ENCODE measurements at regions not wholly inside any gene's neighbourhood (a gene's known extent, or its start where the extent isn't known, plus 50 kb on each side); places are given as distances from the start of the nearest gene placed in this dataset.
"Not testable (repeated sequence)": the region's sequence is repeated elsewhere in the genome, so short reads cannot be mapped to it uniquely, and the experiment has no call there.

- no peak overlapping the region for H3K4me3 Mint-ChIP-seq
- H3K4me1 ChIP-seq (ENCODE audit: control insufficient read depth, insufficient read depth, low read length), result no peaks in the 10 kb centered on the region
- no peaks in the 10 kb centered on the region for H3K27me3 Mint-ChIP-seq (ENCODE audit: insufficient read depth)
- H3K36me3 Mint-ChIP-seq (ENCODE audit: low read depth), result no peaks in the 10 kb centered on the region
- no peak overlapping the region for H3K27ac Mint-ChIP-seq
- TF ChIP-seq CTCF (conservative IDR thresholded peaks at IDR 0.05), result no peak
- peaks cover 6% of the 10 kb centered on the region for H3K9me3 Mint-ChIP-seq
- no peak overlapping the region for H3K27ac ChIP-seq (ENCODE audit: low read depth, low read length)
- no peak overlapping the region for H3K9ac ChIP-seq (ENCODE audit: extremely low read depth, low read length, poor library complexity, severe bottlenecking)
- DNase-seq, result no peak
- H3K36me3 ChIP-seq (ENCODE audit: control insufficient read depth, insufficient read depth, low read length), result no peaks in the 10 kb centered on the region
- no peaks in the 10 kb centered on the region for H3K4me1 Mint-ChIP-seq
- H3K27me3 ChIP-seq (ENCODE audit: control insufficient read depth, insufficient read depth, low read length, poor library complexity, severe bottlenecking), result no peaks in the 10 kb centered on the region
- H3K4me3 ChIP-seq (ENCODE audit: low read length), result no peak overlapping the region
- no peaks in the 10 kb centered on the region for H3K9me3 ChIP-seq (ENCODE audit: control insufficient read depth, low read length)
Measured at GRCh38 chr4:158958489-158959270, 144.2 kb upstream of the RAPGEF2 start.

- Mint-ChIP-seq H3K9me3 (peaks cover 3% of the 10 kb centered on the region), H3K4me3 (no peak overlapping the region), H3K27ac (no peak overlapping the region), H3K4me1 (no peaks in the 10 kb centered on the region), H3K36me3 (ENCODE audit: low read depth) (no peaks in the 10 kb centered on the region), H3K27me3 (ENCODE audit: insufficient read depth) (no peaks in the 10 kb centered on the region)
- Histone ChIP-seq H3K9ac (ENCODE audit: extremely low read depth, low read length, poor library complexity, severe bottlenecking) (no peak overlapping the region), H3K36me3 (ENCODE audit: control insufficient read depth, insufficient read depth, low read length) (no peaks in the 10 kb centered on the region), H3K9me3 (ENCODE audit: control insufficient read depth, low read length) (peaks cover 8% of the 10 kb centered on the region), H3K27ac (ENCODE audit: low read depth, low read length) (peak overlapping the region; percentile 81), H3K4me1 (ENCODE audit: control insufficient read depth, insufficient read depth, low read length) (no peaks in the 10 kb centered on the region), H3K27me3 (ENCODE audit: control insufficient read depth, insufficient read depth, low read length, poor library complexity, severe bottlenecking) (no peaks in the 10 kb centered on the region), H3K4me3 (ENCODE audit: low read length) (no peak overlapping the region)
- WGBS, 2 experiments (ENCODE audit: insufficient coverage in 1 of 2, insufficient read length in 1 of 2), result 40 to 56% methylated on average over 2 of the region's 2 CpGs
- DNase-seq, result no peak
- no peak for TF ChIP-seq CTCF (conservative IDR thresholded peaks at IDR 0.05)
Measured at GRCh38 chr4:158962393-158962792, 140.5 kb upstream of the RAPGEF2 start.

- not testable (repeated sequence) for H3K4me1 Mint-ChIP-seq; H3K27me3 ChIP-seq (ENCODE audit: control insufficient read depth, insufficient read depth, low read length, poor library complexity, severe bottlenecking); H3K27ac Mint-ChIP-seq; H3K36me3 Mint-ChIP-seq (ENCODE audit: low read depth); H3K9me3 Mint-ChIP-seq; H3K27me3 Mint-ChIP-seq (ENCODE audit: insufficient read depth); H3K4me3 Mint-ChIP-seq; H3K4me1 ChIP-seq (ENCODE audit: control insufficient read depth, insufficient read depth, low read length); H3K9ac ChIP-seq (ENCODE audit: extremely low read depth, low read length, poor library complexity, severe bottlenecking); DNase-seq; H3K4me3 ChIP-seq (ENCODE audit: low read length); H3K36me3 ChIP-seq (ENCODE audit: control insufficient read depth, insufficient read depth, low read length); H3K9me3 ChIP-seq (ENCODE audit: control insufficient read depth, low read length)
- 100% methylated on average over 2 of the region's 2 CpGs; no CpG with 5 or more reads in 1 of the 2 experiments for WGBS, 2 experiments (ENCODE audit: insufficient coverage in 1 of 2, insufficient read length in 1 of 2)
- peak overlapping the region; percentile 81 for H3K27ac ChIP-seq (ENCODE audit: low read depth, low read length)
Measured at GRCh38 chr4:158963282-158963681, 139.6 kb upstream of the RAPGEF2 start.
